ENCODE measurements at regions not wholly inside any gene's neighbourhood (a gene's known extent, or its start where the extent isn't known, plus 50 kb on each side); places are given as distances from the start of the nearest gene placed in this dataset.

GRCh38 chr2:42846932-42847595 is 54.7 kb upstream of the HAAO start:
- TF ChIP-seq CTCF (conservative IDR thresholded peaks at IDR 0.05; ENCODE audit: low read length) = no peak
- TF ChIP-seq EZH2phosphoT487 (IDR thresholded peaks at IDR 0.05; ENCODE audit: borderline replicate concordance) = no peak

All from Loucy (cell line).